Tibial nerve (tissue), 4 donors: ENCODE measurements at regions not wholly inside any gene's neighbourhood (a gene's known extent, or its start where the extent isn't known, plus 50 kb on each side); places are given as distances from the start of the nearest gene placed in this dataset.

Experiments
- CTCF ChIP-seq, 5 experiments: fragments of 200-600 bp in 3 of 5; fragments of 450-650 bp in 2 of 5; sonication (generic) in 3 of 5; IDR thresholded peaks; one replicate each; pipeline ENCODE4 v1.5.1; 2016 to 2019; ENCODE audit warnings: antibody characterized with exemption in 5 of 5, mild to moderate bottlenecking in 3 of 5, moderate library complexity in 2 of 5
- EP300 ChIP-seq, 2 donors: sonication (generic); formaldehyde crosslinking; IDR thresholded peaks; one replicate each; pipeline ENCODE4 v1.6.1; 2017; ENCODE audit warnings: antibody characterized with exemption in 2 of 2, mild to moderate bottlenecking in 1 of 2
- POLR2A ChIP-seq, 2 donors: fragments of 450-650 bp; IDR thresholded peaks; one replicate each; pipeline ENCODE4 v1.6.1; 2017; ENCODE audit warnings: antibody characterized with exemption in 2 of 2, mild to moderate bottlenecking in 2 of 2, moderate library complexity in 2 of 2

GRCh38 chr4:75325318-75325979 lies 188.8 kb downstream of the RCHY1 start:
- TF ChIP-seq EP300 (IDR thresholded peaks at IDR 0.05) (no peak), POLR2A (IDR thresholded peaks at IDR 0.05) (no peak), CTCF (IDR thresholded peaks at IDR 0.05) (no peak)
